ENCODE measurements at regions not wholly inside any gene's neighbourhood (a gene's known extent, or its start where the extent isn't known, plus 50 kb on each side); places are given as distances from the start of the nearest gene placed in this dataset.

DNA sequence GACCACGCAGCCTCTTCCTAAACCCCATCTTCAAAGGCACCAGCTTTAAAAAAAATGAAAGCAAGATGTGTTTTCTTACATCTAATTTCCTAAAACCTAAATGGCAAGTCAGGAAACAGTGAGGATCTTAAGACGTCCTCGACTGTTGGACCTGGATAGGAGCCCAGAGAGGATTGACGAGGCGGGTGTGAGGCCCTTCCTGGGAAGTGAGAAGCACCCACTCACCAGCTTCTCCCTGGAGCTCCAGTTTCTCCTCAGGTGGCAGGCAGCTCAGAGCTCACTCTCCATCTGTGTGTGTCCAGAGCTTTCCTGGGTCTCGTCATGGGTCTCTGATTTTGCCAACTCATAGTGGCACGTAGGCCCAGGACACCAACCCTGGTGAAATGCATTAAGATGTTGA is 614.0 kb upstream of the AUTS2 start:
- H3K4me3 ChIP-seq (ENCODE audit: extremely low read depth in 1 of 4, insufficient read depth in 2 of 4, low read depth in 3 of 4, low read length in 4 of 4): no peak overlapping the region
- 0 out of 2 replicates have a peak overlapping the region, but pooled peaks have one; percentile 13 for H2AFZ ChIP-seq (ENCODE audit: low read length)
- no peak overlapping the region for H4K8ac ChIP-seq (ENCODE audit: extremely low read depth, insufficient read depth, low read length)
- H3K9me3 ChIP-seq (ENCODE audit: insufficient read depth in 2 of 2, low read depth in 1 of 2, low read length in 1 of 2): peaks cover 0 to 9% of the 10 kb centered on the region in 2 experiments; a peak in 1 of 4 replicates
- H3K4me2 ChIP-seq (ENCODE audit: insufficient read depth in 1 of 2, low read depth in 2 of 2, low read length in 2 of 2): no peak overlapping the region
- no peak overlapping the region for H3K4ac ChIP-seq (replicated peaks; ENCODE audit: insufficient read length, low read depth, low read length)
- no peak for FAIRE-seq
- no peaks in the 10 kb centered on the region for H3K79me2 ChIP-seq (ENCODE audit: control insufficient read depth in 1 of 2, insufficient read depth in 2 of 2, low read length in 2 of 2)
- H3K14ac ChIP-seq (ENCODE audit: insufficient read length): no peak overlapping the region
- no peak overlapping the region for H2BK15ac ChIP-seq (ENCODE audit: low read length)
- H2AK5ac ChIP-seq (ENCODE audit: low read depth, low read length): no peak overlapping the region
- no peak overlapping the region for H3K9ac ChIP-seq (replicated peaks in 1 of 4; ENCODE audit: extremely low read depth in 1 of 4, low read depth in 3 of 4, low read length in 3 of 4)
- H3K36me3 ChIP-seq (ENCODE audit: control insufficient read depth in 2 of 4, insufficient read depth in 4 of 4, low read length in 3 of 4): no peaks in the 10 kb centered on the region
- POLR2A ChIA-PET (ENCODE audit: partially characterized antibody): no interaction called here
- H3K27ac ChIP-seq (ENCODE audit: low read depth, low read length): no peak overlapping the region
- 0 out of 2 replicates have a peak, but pooled peaks cover 2% of the 10 kb centered on the region for H3K23me2 ChIP-seq (ENCODE audit: low read depth, low read length)
- TF ChIP-seq RNF2 (IDR thresholded peaks at IDR 0.05; ENCODE audit: borderline replicate concordance, low read depth, low read length, missing control alignments, poor library complexity, severe bottlenecking) (no peak), NRF1 (IDR thresholded peaks at IDR 0.05; ENCODE audit: low read depth, low read length) (no peak), RXRA (IDR thresholded peaks at IDR 0.05; ENCODE audit: insufficient read depth, low read depth, low read length) (no peak), TCF12 (IDR thresholded peaks at IDR 0.05; ENCODE audit: low read depth, low read length) (no peak), EGR1 (IDR thresholded peaks at IDR 0.05; ENCODE audit: borderline replicate concordance, low read depth, low read length) (no peak), SP2 (IDR thresholded peaks at IDR 0.05; ENCODE audit: low read length) (no peak), MAFK (IDR thresholded peaks at IDR 0.05; ENCODE audit: low read depth, low read length) (no peak), TBP (IDR thresholded peaks at IDR 0.05; ENCODE audit: low read depth, low read length) (no peak), TEAD4 (IDR thresholded peaks at IDR 0.05; ENCODE audit: low read depth, low read length) (no peak), POU5F1 (IDR thresholded peaks at IDR 0.05; ENCODE audit: low read depth, low read length) (no peak), RFX5 (IDR thresholded peaks at IDR 0.05; ENCODE audit: borderline replicate concordance, low read depth, low read length) (no peak), SRF (IDR thresholded peaks at IDR 0.05; ENCODE audit: low read depth, low read length) (no peak), YY1 (IDR thresholded peaks at IDR 0.05; ENCODE audit: low read depth, low read length) (no peak), RBBP5 (IDR thresholded peaks at IDR 0.05; ENCODE audit: borderline replicate concordance, low read depth, low read length) (no peak)
- TF ChIP-seq, protein P1, sequence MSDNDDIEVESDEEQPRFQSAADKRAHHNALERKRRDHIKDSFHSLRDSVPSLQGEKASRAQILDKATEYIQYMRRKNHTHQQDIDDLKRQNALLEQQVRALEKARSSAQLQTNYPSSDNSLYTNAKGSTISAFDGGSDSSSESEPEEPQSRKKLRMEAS (IDR thresholded peaks at IDR 0.05): no peak
- H2BK12ac ChIP-seq (ENCODE audit: low read depth, low read length): no peak overlapping the region
- no peak overlapping the region for H2BK20ac ChIP-seq (ENCODE audit: low read length)
- DNase-seq (ENCODE audit: low read depth in 1 of 2, low spot score in 2 of 2): no peak
- H4K20me1 ChIP-seq (replicated peaks in 1 of 2; ENCODE audit: control insufficient read depth in 1 of 2, insufficient read depth in 2 of 2, low read length in 2 of 2): no peaks in the 10 kb centered on the region
- no peak overlapping the region for H4K5ac ChIP-seq (ENCODE audit: insufficient read length, low read depth, low read length)
- H3K4me1 ChIP-seq (replicated peaks in 1 of 4; ENCODE audit: control insufficient read depth in 3 of 4, insufficient read depth in 4 of 4, low read length in 3 of 4): peaks cover 4 to 15% (median 9%) of the 10 kb centered on the region in 4 experiments; a peak in 4 of 7 replicates
- CTCF ChIA-PET (ENCODE audit: partially characterized antibody): no interaction called here
- no peak overlapping the region for H3K18ac ChIP-seq (ENCODE audit: extremely low read depth, low read length)
- no peak overlapping the region for H3K23ac ChIP-seq (ENCODE audit: insufficient read length)
- H4K91ac ChIP-seq (replicated peaks; ENCODE audit: insufficient read length, low read length): no peak overlapping the region
- no peak overlapping the region for H2BK120ac ChIP-seq (replicated peaks; ENCODE audit: low read depth, low read length)
- H3K27me3 ChIP-seq (replicated peaks in 1 of 4; ENCODE audit: control insufficient read depth in 3 of 4, extremely low read depth in 1 of 4, insufficient read depth in 3 of 4, low read length in 3 of 4): no peaks in the 10 kb centered on the region
- H2BK5ac ChIP-seq (ENCODE audit: low read depth, low read length): no peak overlapping the region
- WGBS, 2 experiments (ENCODE audit: extremely low coverage in 1 of 2, insufficient coverage in 1 of 2, insufficient read length in 1 of 2, insufficient replicate concordance in 2 of 2, low coverage in 1 of 2, low lambda C conversion rate in 2 of 2, missing lambda C conversion rate in 1 of 2): 80% methylated on average over 7 of the region's 7 CpGs; no CpG with 5 or more reads in 1 of the 2 experiments
- no peak overlapping the region for H3K56ac ChIP-seq (replicated peaks; ENCODE audit: insufficient read length, low read depth, low read length)
- H3K79me1 ChIP-seq (ENCODE audit: low read depth, low read length): no peaks in the 10 kb centered on the region

Data from H1 (cell line).